ENCODE measurements at regions not wholly inside any gene's neighbourhood (a gene's known extent, or its start where the extent isn't known, plus 50 kb on each side); places are given as distances from the start of the nearest gene placed in this dataset.

DNA sequence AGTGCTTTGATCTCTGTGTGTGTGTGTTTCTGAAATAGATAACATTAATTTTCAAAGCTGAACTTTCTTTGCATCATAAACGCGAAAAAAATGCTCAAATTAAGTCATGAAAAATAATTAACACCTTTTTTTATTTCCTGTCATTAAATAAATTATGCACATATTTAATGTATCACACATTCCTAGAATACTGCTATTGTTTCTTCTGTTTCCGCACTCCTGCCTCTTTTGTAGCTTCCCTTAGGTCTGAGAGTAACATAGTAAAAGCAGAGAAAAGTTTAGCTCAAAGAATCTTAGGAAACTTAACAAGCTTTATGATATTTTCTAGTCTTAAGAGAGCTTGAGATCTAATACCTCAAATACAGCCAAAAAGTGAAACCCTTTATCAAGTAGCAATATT, 504.2 kb downstream of the JRKL start:
- H4K20me1 ChIP-seq (ENCODE audit: insufficient read depth, low read length): no peaks in the 10 kb centered on the region
- H4K5ac ChIP-seq (ENCODE audit: low read depth, low read length): no peak overlapping the region
- no peak overlapping the region for H3K4me3 ChIP-seq (ENCODE audit: insufficient read depth, low read depth, low read length)
- no peaks in the 10 kb centered on the region for H3K79me1 ChIP-seq (ENCODE audit: low read depth in 1 of 2, low read length in 2 of 2)
- BruUV-seq (replicated peaks): no TSS peak
- H2BK5ac ChIP-seq (ENCODE audit: low read depth, low read length, poor library complexity, severe bottlenecking): no peak overlapping the region
- H4K91ac ChIP-seq (ENCODE audit: insufficient read depth, low read depth, low read length): no peak overlapping the region
- no peak overlapping the region for H3K18ac ChIP-seq (ENCODE audit: low read depth, low read length)
- dilution Hi-C loops (cut with HindIII; ENCODE audit: low sequenced_read_pairs, unreplicated experiment): no loop called here
- no peak overlapping the region for H2AK5ac ChIP-seq (ENCODE audit: low read depth, low read length)
- no peak overlapping the region for H3K4me2 ChIP-seq (ENCODE audit: low read depth, low read length)
- in situ Hi-C loops (cut with MboI; ENCODE audit: low sequenced_read_pairs): no loop called here
- H2BK20ac ChIP-seq (ENCODE audit: low read depth, low read length): no peak overlapping the region
- H4K8ac ChIP-seq (ENCODE audit: low read depth in 2 of 2, low read length in 2 of 2): no peak overlapping the region
- H3K27me3 ChIP-seq (ENCODE audit: control insufficient read depth, insufficient read depth, low read length): no peaks in the 10 kb centered on the region
- no peak overlapping the region for H2AFZ ChIP-seq (replicated peaks; ENCODE audit: low read length, poor library complexity)
- no peak overlapping the region for H3K14ac ChIP-seq (replicated peaks; ENCODE audit: low read depth, low read length)
- ATAC-seq (ENCODE audit: low read depth): no peak
- H3K36me3 ChIP-seq (ENCODE audit: control insufficient read depth, insufficient read depth, low read length): no peaks in the 10 kb centered on the region
- H3K56ac ChIP-seq (ENCODE audit: extremely low read depth, insufficient read depth, low read length): no peak overlapping the region
- ChIA-PET POLR2A (ENCODE audit: unreplicated experiment) (no interaction called here), CTCF (interaction anchor here (1.0 kb wide), 1 partner anchor 10 kb away, joined by 3 read pairs; no protein-coding TSS in a partner anchor)
- H3K9me1 ChIP-seq (ENCODE audit: insufficient read depth, low read length): no peaks in the 10 kb centered on the region
- no CpG with 5 or more reads among the region's 3 CpGs for WGBS, 2 experiments (ENCODE audit: extremely low coverage in 2 of 2, insufficient read length in 1 of 2)
- intact Hi-C loops (cut with micrococcal nuclease): no loop called here
- no peak overlapping the region for H3K23ac ChIP-seq (ENCODE audit: low read depth, low read length)
- H3K4me1 ChIP-seq (ENCODE audit: control insufficient read depth, insufficient read depth, low read length): no peaks in the 10 kb centered on the region
- no peak overlapping the region for H2BK15ac ChIP-seq (ENCODE audit: low read depth, low read length)
- DNase-seq: no peak
- H2AK9ac ChIP-seq (replicated peaks; ENCODE audit: low read depth, low read length, poor library complexity): no peak overlapping the region
- TF ChIP-seq BHLHE40 (IDR thresholded peaks at IDR 0.05; ENCODE audit: low read depth, low read length): no peak
- no peak for TF ChIP-seq MAZ (IDR thresholded peaks at IDR 0.05; ENCODE audit: borderline replicate concordance, low read depth, low read length)
- TF ChIP-seq POLR2A (IDR thresholded peaks at IDR 0.05; ENCODE audit: low read depth, low read length): no peak
- TF ChIP-seq MAFK (IDR thresholded peaks at IDR 0.05; ENCODE audit: low read depth, low read length): no peak
- TF ChIP-seq RAD21 (IDR thresholded peaks at IDR 0.05; ENCODE audit: low read length): no peak
- no peak overlapping the region for H2BK120ac ChIP-seq (ENCODE audit: low read depth, low read length)
- H3K27ac ChIP-seq (ENCODE audit: insufficient read depth, low read length): no peak overlapping the region
- H3K4ac ChIP-seq (ENCODE audit: low read depth, low read length): no peak overlapping the region
- H3K9me3 ChIP-seq (ENCODE audit: control insufficient read depth, insufficient read depth, low read length): no peaks in the 10 kb centered on the region
- H3K9ac ChIP-seq (ENCODE audit: low read depth, low read length): no peak overlapping the region

Measured in IMR-90 (cell line).